Sigmoid colon (tissue), 6 donors: ENCODE measurements at regions not wholly inside any gene's neighbourhood (a gene's known extent, or its start where the extent isn't known, plus 50 kb on each side); places are given as distances from the start of the nearest gene placed in this dataset.

Source experiments
- DNase-seq: peaks from one replicate; pipeline ENCODE4 v3.0.0-alpha.2; 2019
- H3K27ac ChIP-seq, 4 donors: fragments of 200-600 bp; sonication (generic); one replicate each; pipeline ENCODE4 v1.5.1; 2016 to 2019; ENCODE audit warnings: mild to moderate bottlenecking in 1 of 4
- H3K27me3 ChIP-seq, 3 donors: fragments of 200-600 bp; sonication (generic); one replicate each; pipeline ENCODE4 v1.5.1; 2019; ENCODE audit warnings: mild to moderate bottlenecking in 1 of 3
- H3K36me3 ChIP-seq, 4 donors: fragments of 200-600 bp; sonication (generic); one replicate each; pipeline ENCODE4 v1.5.1; 2016 to 2019
- H3K4me1 ChIP-seq, 4 donors: fragments of 200-600 bp; sonication (generic); one replicate each; pipeline ENCODE4 v1.5.1; 2017 to 2019
- H3K4me3 ChIP-seq, 4 donors: fragments of 200-600 bp; sonication (generic); one replicate each; pipeline ENCODE4 v1.5.1; 2017 to 2019; ENCODE audit warnings: mild to moderate bottlenecking in 2 of 4, moderate library complexity in 1 of 4
- H3K9me3 ChIP-seq, 4 donors: fragments of 200-600 bp in 3 of 4; sonication (generic) in 3 of 4; one replicate each; pipeline versions ENCODE4 v1.5.1 to v1.6.1; 2013 to 2019
- CTCF ChIP-seq, 4 experiments: fragments of 450-650 bp in 3 of 4; fragments of 200-600 bp in 1 of 4; IDR thresholded peaks; one replicate each; pipeline ENCODE4 v1.5.1; 2016 to 2019; ENCODE audit warnings: antibody characterized with exemption in 4 of 4, mild to moderate bottlenecking in 3 of 4, moderate library complexity in 2 of 4
- EP300 ChIP-seq, 4 donors: sonication (generic); formaldehyde crosslinking; IDR thresholded peaks; one replicate each; pipeline ENCODE4 v1.6.1; 2017; ENCODE audit warnings: antibody characterized with exemption in 4 of 4
- POLR2A ChIP-seq, 2 donors: fragments of 450-650 bp; IDR thresholded peaks; one replicate each; pipeline ENCODE4 v1.6.1; 2016; ENCODE audit warnings: antibody characterized with exemption in 2 of 2, mild to moderate bottlenecking in 2 of 2, moderate library complexity in 2 of 2
- POLR2AphosphoS5 ChIP-seq, 4 donors: sonication (generic); formaldehyde crosslinking; IDR thresholded peaks; one replicate each; pipeline ENCODE4 v1.6.1; 2017; ENCODE audit warnings: antibody characterized with exemption in 4 of 4
- WGBS, 2 donors: extraction: QIAGEN DNeasy Blood & Tissue Kit; methylation state at CpG; one replicate each; pipeline ENCODE4 v1.1.7; 2013; 5-methylcytosine and 5-hydroxymethylcytosine counted together
- intact Hi-C: fragments of 100-400 bp; cut with DNase I; formaldehyde crosslinking; loops from one replicate; pipeline ENCODE4 v1.15.1; 2023
- donor health status: healthy with polysubstance abuse.
- donor health status: healthy.

GRCh38 chr7:33841705-33842129, 63.6 kb upstream of the BMPER start:
- peak; percentile 68 for DNase-seq
- no peaks in the 10 kb centered on the region for H3K9me3 ChIP-seq
- intact Hi-C loops: no loop called here
- H3K4me1 ChIP-seq: peaks cover 0 to 12% (median 6%) of the 10 kb centered on the region in 4 donors
- H3K36me3 ChIP-seq: no peaks in the 10 kb centered on the region
- TF ChIP-seq POLR2AphosphoS5 (IDR thresholded peaks at IDR 0.05) (peak in 1 of 4 donors; percentile 7), CTCF (IDR thresholded peaks at IDR 0.05) (no peak)
- no peak overlapping the region for H3K27ac ChIP-seq
- WGBS, 2 donors: 55 to 67% methylated on average over 3 of the region's 3 CpGs
- H3K4me3 ChIP-seq: no peak overlapping the region
- H3K27me3 ChIP-seq: no peaks in the 10 kb centered on the region

GRCh38 chr7:33842150-33842549, 63.2 kb upstream of the BMPER start:
- TF ChIP-seq POLR2A (IDR thresholded peaks at IDR 0.05) (no peak), EP300 (IDR thresholded peaks at IDR 0.05) (no peak), CTCF (IDR thresholded peaks at IDR 0.05) (no peak), POLR2AphosphoS5 (IDR thresholded peaks at IDR 0.05) (no peak)
- intact Hi-C loops: no loop called here
- 87 to 90% methylated on average over 3 of the region's 3 CpGs for WGBS, 2 donors

GRCh38 chr7:33845991-33846509, 59.3 kb upstream of the BMPER start:
- DNase-seq: no peak

More at GRCh38 chr7:33842150-33842549, 63.2 kb upstream of the BMPER start:
- peaks cover 0 to 9% (median 4%) of the 10 kb centered on the region in 4 donors for H3K4me1 ChIP-seq
- H3K4me3 ChIP-seq: no peak overlapping the region
- DNase-seq: no peak
- H3K27me3 ChIP-seq: no peaks in the 10 kb centered on the region
- no peaks in the 10 kb centered on the region for H3K36me3 ChIP-seq
- H3K9me3 ChIP-seq: no peaks in the 10 kb centered on the region
- no peak overlapping the region for H3K27ac ChIP-seq

GRCh38 chr7:33849004-33849403, 56.3 kb upstream of the BMPER start:
- DNase-seq: no peak
- Histone ChIP-seq H3K4me1 (peaks cover 0 to 10% (median 0%) of the 10 kb centered on the region in 4 donors), H3K4me3 (no peak overlapping the region), H3K9me3 (no peaks in the 10 kb centered on the region), H3K36me3 (no peaks in the 10 kb centered on the region), H3K27me3 (no peaks in the 10 kb centered on the region), H3K27ac (no peak overlapping the region)
- WGBS, 2 donors: 79 to 84% methylated on average over 2 of the region's 2 CpGs
- intact Hi-C loops: no loop called here
- TF ChIP-seq CTCF (IDR thresholded peaks at IDR 0.05): no peak
- no peak for TF ChIP-seq EP300 (IDR thresholded peaks at IDR 0.05)
- peak in 2 of 4 donors; percentile 49 to 60 for TF ChIP-seq POLR2AphosphoS5 (IDR thresholded peaks at IDR 0.05)
- TF ChIP-seq POLR2A (IDR thresholded peaks at IDR 0.05): no peak

More at GRCh38 chr7:33845991-33846509, 59.3 kb upstream of the BMPER start:
- TF ChIP-seq EP300 (IDR thresholded peaks at IDR 0.05) (no peak), POLR2A (IDR thresholded peaks at IDR 0.05) (no peak), CTCF (IDR thresholded peaks at IDR 0.05) (no peak), POLR2AphosphoS5 (IDR thresholded peaks at IDR 0.05) (no peak)
- Histone ChIP-seq H3K4me3 (no peak overlapping the region), H3K27ac (no peak overlapping the region), H3K27me3 (no peaks in the 10 kb centered on the region), H3K9me3 (no peaks in the 10 kb centered on the region), H3K4me1 (peaks cover 0 to 10% (median 0%) of the 10 kb centered on the region in 4 donors), H3K36me3 (no peaks in the 10 kb centered on the region)
- intact Hi-C loops: no loop called here
- 59 to 79% methylated on average over 11 of the region's 11 CpGs for WGBS, 2 donors
